ENCODE measurements at regions not wholly inside any gene's neighbourhood (a gene's known extent, or its start where the extent isn't known, plus 50 kb on each side); places are given as distances from the start of the nearest gene placed in this dataset.

GRCh38 chr14:54209511-54210250, 187.1 kb upstream of the CDKN3 start:
- intact Hi-C loops (cut with micrococcal nuclease), result no loop called here
- ChIA-PET CTCF (no interaction called here), POLR2A (interaction anchor here (0.6 kb wide), 1 partner anchor 151 kb away, joined by 3 read pairs; no protein-coding TSS in a partner anchor)
- DNase-seq (no peak), ATAC-seq (no peak)
- Mint-ChIP-seq H3K4me1 (no peaks in the 10 kb centered on the region), H3K27me3 (peaks cover 12 to 34% (median 31%) of the 10 kb centered on the region in 5 donors), H3K4me3 (no peak overlapping the region), H3K36me3 (no peaks in the 10 kb centered on the region), H3K9me3 (peaks cover 0 to 6% (median 0%) of the 10 kb centered on the region in 11 donors), H3K27ac (no peak overlapping the region)
- Histone ChIP-seq H3K27ac (ENCODE audit: low read depth, low read length) (no peak overlapping the region), H3K27me3 (ENCODE audit: control insufficient read depth in 2 of 2, insufficient read depth in 2 of 2, low read length in 2 of 2) (peaks cover 0 to 4% of the 10 kb centered on the region in 2 donors), H3K4me1 (ENCODE audit: control insufficient read depth in 2 of 2, insufficient read depth in 2 of 2, low read length in 2 of 2) (no peaks in the 10 kb centered on the region), H3K4me3 (ENCODE audit: low read length) (no peak overlapping the region), H3K36me3 (ENCODE audit: control insufficient read depth in 2 of 3, insufficient read depth in 3 of 3, low read length in 3 of 3) (no peaks in the 10 kb centered on the region), H3K9me3 (ENCODE audit: control insufficient read depth in 2 of 3, low read length in 3 of 3) (no peaks in the 10 kb centered on the region)

GRCh38 chr14:54211551-54212308, 185.1 kb upstream of the CDKN3 start:
- no peaks in the 10 kb centered on the region for H3K9me3 ChIP-seq (ENCODE audit: control insufficient read depth in 2 of 3, low read length in 3 of 3)
- ATAC-seq (no peak), DNase-seq (no peak)
- H3K4me1 ChIP-seq (ENCODE audit: control insufficient read depth in 2 of 2, insufficient read depth in 2 of 2, low read length in 2 of 2), result no peaks in the 10 kb centered on the region
- Mint-ChIP-seq H3K36me3 (no peaks in the 10 kb centered on the region), H3K4me3 (no peak overlapping the region), H3K27ac (no peak overlapping the region), H3K9me3 (peaks cover 0 to 5% (median 0%) of the 10 kb centered on the region in 11 donors), H3K4me1 (no peaks in the 10 kb centered on the region), H3K27me3 (peaks cover 19 to 42% (median 25%) of the 10 kb centered on the region in 5 donors)
- POLR2A ChIA-PET, result no interaction called here
- peaks cover 0 to 4% of the 10 kb centered on the region in 2 donors for H3K27me3 ChIP-seq (ENCODE audit: control insufficient read depth in 2 of 2, insufficient read depth in 2 of 2, low read length in 2 of 2)
- intact Hi-C loops (cut with micrococcal nuclease), result no loop called here
- H3K36me3 ChIP-seq (ENCODE audit: control insufficient read depth in 2 of 3, insufficient read depth in 3 of 3, low read length in 3 of 3), result no peaks in the 10 kb centered on the region
- no peak overlapping the region for H3K27ac ChIP-seq (ENCODE audit: low read depth, low read length)
- CTCF ChIA-PET, result no interaction called here
- H3K4me3 ChIP-seq (ENCODE audit: low read length), result no peak overlapping the region

- Histone ChIP-seq H3K4me1 (ENCODE audit: control insufficient read depth in 2 of 2, insufficient read depth in 2 of 2, low read length in 2 of 2) (no peaks in the 10 kb centered on the region), H3K36me3 (ENCODE audit: control insufficient read depth in 2 of 3, insufficient read depth in 3 of 3, low read length in 3 of 3) (no peaks in the 10 kb centered on the region), H3K9me3 (ENCODE audit: control insufficient read depth in 2 of 3, low read length in 3 of 3) (no peaks in the 10 kb centered on the region), H3K4me3 (ENCODE audit: low read length) (no peak overlapping the region), H3K27me3 (ENCODE audit: control insufficient read depth in 2 of 2, insufficient read depth in 2 of 2, low read length in 2 of 2) (peaks cover 0 to 4% of the 10 kb centered on the region in 2 donors), H3K27ac (ENCODE audit: low read depth, low read length) (no peak overlapping the region)
- no peak for DNase-seq
- ChIA-PET CTCF (no interaction called here), POLR2A (no interaction called here)
- Mint-ChIP-seq H3K4me3 (no peak overlapping the region), H3K4me1 (no peaks in the 10 kb centered on the region), H3K27me3 (peaks cover 29 to 59% (median 33%) of the 10 kb centered on the region in 5 donors), H3K36me3 (no peaks in the 10 kb centered on the region), H3K27ac (no peak overlapping the region), H3K9me3 (peaks cover 0 to 8% (median 0%) of the 10 kb centered on the region in 11 donors)
- ATAC-seq, result no peak
- intact Hi-C loops (cut with micrococcal nuclease), result no loop called here
These were observed 183.3 kb upstream of the CDKN3 start for GRCh38 chr14:54213536-54213935.

- CTCF ChIA-PET, result no interaction called here
- intact Hi-C loops (cut with micrococcal nuclease), result no loop called here
- H3K4me3 Mint-ChIP-seq, result no peak overlapping the region
These were observed 180.0 kb upstream of the CDKN3 start for GRCh38 chr14:54216827-54217226.

GRCh38 chr14:54219261-54220070, 177.3 kb upstream of the CDKN3 start:
- Mint-ChIP-seq H3K27ac (no peak overlapping the region), H3K36me3 (no peaks in the 10 kb centered on the region), H3K27me3 (peaks cover 65 to 82% (median 69%) of the 10 kb centered on the region in 5 donors), H3K4me3 (peak overlapping the region in 8 of 10 donors; percentile 53 to 83 (median 71)), H3K4me1 (peaks cover 7 to 19% (median 14%) of the 10 kb centered on the region in 7 donors), H3K9me3 (peaks cover 0 to 3% (median 0%) of the 10 kb centered on the region in 11 donors)
- POLR2A ChIA-PET, result no interaction called here
- intact Hi-C loops (cut with micrococcal nuclease), result no loop called here
- CTCF ChIA-PET, result no interaction called here
- Histone ChIP-seq H3K36me3 (ENCODE audit: control insufficient read depth in 2 of 3, insufficient read depth in 3 of 3, low read length in 3 of 3) (no peaks in the 10 kb centered on the region), H3K27me3 (ENCODE audit: control insufficient read depth in 2 of 2, insufficient read depth in 2 of 2, low read length in 2 of 2) (peaks cover 0 to 2% of the 10 kb centered on the region in 2 donors), H3K4me1 (ENCODE audit: control insufficient read depth in 2 of 2, insufficient read depth in 2 of 2, low read length in 2 of 2) (no peaks in the 10 kb centered on the region), H3K4me3 (ENCODE audit: low read length) (no peak overlapping the region), H3K27ac (ENCODE audit: low read depth, low read length) (no peak overlapping the region), H3K9me3 (ENCODE audit: control insufficient read depth in 2 of 3, low read length in 3 of 3) (no peaks in the 10 kb centered on the region)
- DNase-seq, result no peak
- no peak for ATAC-seq

More at GRCh38 chr14:54216827-54217226, 180.0 kb upstream of the CDKN3 start:
- Histone ChIP-seq H3K36me3 (ENCODE audit: control insufficient read depth in 2 of 3, insufficient read depth in 3 of 3, low read length in 3 of 3) (no peaks in the 10 kb centered on the region), H3K27me3 (ENCODE audit: control insufficient read depth in 2 of 2, insufficient read depth in 2 of 2, low read length in 2 of 2) (peaks cover 2 to 4% of the 10 kb centered on the region in 2 donors), H3K27ac (ENCODE audit: low read depth, low read length) (no peak overlapping the region), H3K4me3 (ENCODE audit: low read length) (no peak overlapping the region), H3K9me3 (ENCODE audit: control insufficient read depth in 2 of 3, low read length in 3 of 3) (no peaks in the 10 kb centered on the region), H3K4me1 (ENCODE audit: control insufficient read depth in 2 of 2, insufficient read depth in 2 of 2, low read length in 2 of 2) (no peaks in the 10 kb centered on the region)
- ATAC-seq (no peak), DNase-seq (no peak)
- H3K4me1 Mint-ChIP-seq, result peaks cover 7 to 19% (median 14%) of the 10 kb centered on the region in 7 donors
- peaks cover 0 to 8% (median 0%) of the 10 kb centered on the region in 11 donors for H3K9me3 Mint-ChIP-seq
- POLR2A ChIA-PET, result no interaction called here
- H3K36me3 Mint-ChIP-seq, result no peaks in the 10 kb centered on the region
- H3K27me3 Mint-ChIP-seq, result peaks cover 44 to 71% (median 52%) of the 10 kb centered on the region in 5 donors
- no peak overlapping the region for H3K27ac Mint-ChIP-seq

- Histone ChIP-seq H3K4me1 (ENCODE audit: control insufficient read depth in 2 of 2, insufficient read depth in 2 of 2, low read length in 2 of 2) (no peaks in the 10 kb centered on the region), H3K27me3 (ENCODE audit: control insufficient read depth in 2 of 2, insufficient read depth in 2 of 2, low read length in 2 of 2) (peaks cover 0 to 2% of the 10 kb centered on the region in 2 donors), H3K27ac (ENCODE audit: low read depth, low read length) (no peak overlapping the region), H3K4me3 (ENCODE audit: low read length) (no peak overlapping the region), H3K36me3 (ENCODE audit: control insufficient read depth in 2 of 3, insufficient read depth in 3 of 3, low read length in 3 of 3) (no peaks in the 10 kb centered on the region), H3K9me3 (ENCODE audit: control insufficient read depth in 2 of 3, low read length in 3 of 3) (no peaks in the 10 kb centered on the region)
- POLR2A ChIA-PET, result no interaction called here
- Mint-ChIP-seq H3K27ac (no peak overlapping the region), H3K9me3 (peaks cover 0 to 3% (median 0%) of the 10 kb centered on the region in 11 donors), H3K36me3 (no peaks in the 10 kb centered on the region), H3K27me3 (peaks cover 71 to 89% (median 73%) of the 10 kb centered on the region in 5 donors), H3K4me3 (peak overlapping the region; percentile 30 to 83 (median 68)), H3K4me1 (peaks cover 7 to 19% (median 14%) of the 10 kb centered on the region in 7 donors)
- CTCF ChIA-PET, result interaction anchor here (0.6 kb wide), 1 partner anchor 212 kb away, joined by 3 read pairs; no protein-coding TSS in a partner anchor
- DNase-seq (peak in 1 of 9 donors; percentile 2), ATAC-seq (no peak)
- intact Hi-C loops (cut with micrococcal nuclease), result no loop called here
These were observed 176.6 kb upstream of the CDKN3 start for GRCh38 chr14:54220071-54220703.

All from naive thymus-derived CD4-positive, alpha-beta T cell (primary cell).